Brain pericyte (primary cell): ENCODE measurements at regions not wholly inside any gene's neighbourhood (a gene's known extent, or its start where the extent isn't known, plus 50 kb on each side); places are given as distances from the start of the nearest gene placed in this dataset.

Experiments
- DNase-seq: peaks from one replicate; pipeline ENCODE4 v3.0.0-alpha.2; 2012; ENCODE audit warnings: low read depth, low spot score

DNA sequence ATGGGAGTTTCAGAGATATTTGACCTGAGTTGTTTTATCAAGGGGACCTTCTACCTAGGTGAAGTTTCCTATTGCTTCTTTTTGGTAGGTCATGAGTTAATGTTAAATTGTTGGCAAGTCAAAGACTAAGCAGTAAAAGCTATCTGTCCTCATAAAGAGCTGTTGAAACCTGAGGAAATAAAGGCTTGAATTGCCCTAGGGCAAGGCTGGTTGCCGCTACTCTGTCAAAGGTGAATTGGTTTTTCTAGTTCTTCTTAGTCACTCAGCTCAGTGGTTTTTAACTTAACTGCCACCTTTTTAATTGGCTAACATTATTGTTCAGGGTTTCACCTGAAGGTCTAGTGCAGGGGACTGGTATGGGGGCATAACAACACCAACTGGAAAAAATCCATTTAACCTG, 441.6 kb upstream of the FBXO33 start:
- no peak for DNase-seq

DNA sequence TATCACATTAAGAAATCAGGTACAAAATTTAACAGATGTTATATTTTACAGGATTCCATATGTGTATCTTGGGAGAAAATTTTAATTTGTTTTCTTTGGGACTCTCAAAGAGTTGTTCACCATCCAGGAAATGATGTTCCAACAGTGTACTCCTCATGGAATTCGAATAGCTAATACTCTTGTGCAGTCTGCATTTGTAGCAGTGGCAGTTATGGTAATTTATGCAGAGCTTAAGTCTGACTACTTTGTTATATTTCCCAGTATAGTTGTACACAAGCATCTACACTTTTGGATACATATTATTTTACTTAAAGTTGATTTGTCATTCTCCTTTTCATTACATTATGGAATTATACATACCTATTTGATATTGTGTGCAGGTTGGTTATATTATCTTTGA, 436.7 kb upstream of the FBXO33 start:
- DNase-seq: no peak

DNA sequence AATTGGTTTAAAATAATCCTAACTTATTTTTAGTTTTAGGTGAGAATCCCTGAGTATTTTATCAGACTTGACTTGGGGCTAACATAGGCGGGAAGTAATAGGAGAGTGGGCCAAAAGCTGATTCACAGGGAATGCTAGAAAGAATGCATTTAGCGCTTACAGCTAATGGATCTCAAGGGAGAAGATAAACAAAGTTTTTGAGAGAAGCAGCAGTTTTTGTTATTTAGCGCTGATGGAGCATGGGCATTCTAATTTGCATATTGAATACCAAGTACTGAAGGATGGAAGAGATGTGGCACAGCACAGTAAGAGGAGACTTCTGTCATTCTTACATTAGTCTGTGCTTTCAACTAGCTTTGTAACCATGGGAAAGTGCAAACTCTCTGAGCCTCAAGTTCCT, 436.0 kb upstream of the FBXO33 start:
- no peak for DNase-seq

DNA sequence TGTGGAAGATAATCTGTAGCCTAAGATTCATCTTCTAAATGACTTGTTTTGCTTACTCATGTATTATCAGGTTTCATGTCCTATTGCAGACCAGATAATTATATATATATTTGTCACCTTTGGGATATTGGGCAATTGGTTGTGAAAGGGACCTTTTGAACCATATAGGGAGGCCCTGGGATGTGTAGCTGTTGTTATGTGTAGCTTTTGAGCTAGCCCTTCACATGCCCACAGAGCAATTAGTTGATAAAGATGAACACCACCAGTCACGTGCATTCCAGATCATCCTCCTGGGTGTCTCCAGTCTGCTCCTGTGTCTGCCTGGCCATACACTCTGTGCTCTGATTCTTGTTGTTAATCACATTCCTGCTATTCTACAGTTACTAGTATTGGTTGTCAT, 431.2 kb upstream of the FBXO33 start:
- no peak for DNase-seq

DNA sequence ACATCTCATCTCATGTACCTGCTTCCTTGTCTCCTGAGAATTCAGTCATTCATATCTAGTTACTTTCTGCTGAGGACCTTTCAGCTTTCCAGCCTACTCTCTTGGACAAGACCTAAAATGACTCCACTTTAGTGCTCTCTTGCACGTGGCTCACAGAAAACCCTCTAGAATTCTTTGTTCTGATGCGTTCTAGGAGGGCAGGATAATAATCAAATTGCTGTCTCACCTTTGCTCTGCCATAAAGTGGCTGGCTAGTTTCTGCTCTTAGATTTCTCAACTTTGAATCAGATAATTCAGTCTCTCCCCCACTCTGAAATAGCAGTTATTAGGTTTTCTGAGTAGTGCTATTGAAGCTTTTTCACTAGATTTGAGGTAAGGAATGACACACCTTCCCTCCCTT, 429.5 kb upstream of the FBXO33 start:
- no peak for DNase-seq

DNA sequence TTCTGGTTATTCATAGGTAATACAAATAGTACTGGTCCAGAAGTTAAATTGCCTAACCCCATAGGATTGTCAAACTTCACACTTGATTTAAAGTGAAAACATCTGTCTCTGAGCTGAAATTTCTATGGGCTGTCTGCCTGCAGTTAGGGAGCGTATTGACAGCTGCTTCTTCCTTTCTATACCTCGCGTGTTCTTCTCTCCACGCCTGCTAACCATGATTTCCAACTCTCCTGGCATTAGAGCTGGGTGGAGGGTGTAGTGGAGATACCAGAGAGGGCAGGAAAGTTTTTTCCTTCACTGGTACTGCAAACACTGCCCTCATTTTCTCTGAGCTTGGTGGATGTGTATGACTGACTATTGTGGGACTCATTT, 429.0 kb upstream of the FBXO33 start:
- DNase-seq: no peak

DNA sequence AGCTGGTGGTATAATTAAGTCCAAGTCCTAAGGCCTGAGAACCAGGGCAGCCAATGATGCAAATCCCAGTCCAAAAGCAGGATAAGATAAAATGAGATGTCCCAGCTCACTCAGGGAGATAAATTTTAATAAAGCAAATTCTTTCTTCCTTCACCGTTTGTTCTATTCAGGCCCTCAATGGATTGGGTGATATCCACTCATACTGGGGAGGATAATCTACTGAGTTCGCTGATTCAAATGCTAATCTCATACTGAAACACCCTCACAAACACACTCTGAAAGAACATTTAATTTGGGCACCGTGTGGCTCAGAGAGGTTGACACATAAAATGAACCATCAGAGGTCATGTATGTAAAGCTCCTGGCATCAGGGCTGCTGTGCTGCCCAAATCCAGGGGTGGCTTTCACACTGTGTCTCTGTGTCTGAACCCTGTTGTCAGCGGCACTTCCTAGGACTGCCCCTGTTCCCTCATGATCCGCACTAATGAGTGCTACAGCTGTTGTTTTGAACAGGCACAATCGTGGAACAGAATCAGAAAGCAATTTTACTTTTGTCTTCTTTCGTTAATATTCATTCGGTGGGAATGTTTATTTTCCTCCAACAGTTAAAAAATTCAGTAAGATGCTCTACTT, 428.5 kb upstream of the FBXO33 start:
- no peak for DNase-seq

DNA sequence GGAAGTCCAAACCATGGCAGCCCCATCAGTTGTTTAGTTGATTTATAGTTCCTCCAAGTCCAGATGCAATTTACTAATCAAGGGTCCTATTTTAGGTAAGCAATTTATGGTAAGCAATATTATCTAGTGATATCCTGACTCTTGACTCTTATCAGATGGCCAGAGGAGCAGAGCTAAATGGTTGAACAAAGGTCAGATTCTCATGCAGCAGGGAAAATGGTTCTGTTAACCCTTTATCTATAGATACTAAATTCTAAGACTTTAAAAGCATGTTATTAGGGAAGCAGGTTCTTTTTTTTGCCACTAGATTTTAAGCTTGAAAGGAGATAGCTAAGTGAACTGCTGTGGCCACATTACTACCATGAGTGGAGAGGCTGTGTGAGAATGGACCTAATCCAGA, 427.1 kb upstream of the FBXO33 start:
- no peak for DNase-seq

DNA sequence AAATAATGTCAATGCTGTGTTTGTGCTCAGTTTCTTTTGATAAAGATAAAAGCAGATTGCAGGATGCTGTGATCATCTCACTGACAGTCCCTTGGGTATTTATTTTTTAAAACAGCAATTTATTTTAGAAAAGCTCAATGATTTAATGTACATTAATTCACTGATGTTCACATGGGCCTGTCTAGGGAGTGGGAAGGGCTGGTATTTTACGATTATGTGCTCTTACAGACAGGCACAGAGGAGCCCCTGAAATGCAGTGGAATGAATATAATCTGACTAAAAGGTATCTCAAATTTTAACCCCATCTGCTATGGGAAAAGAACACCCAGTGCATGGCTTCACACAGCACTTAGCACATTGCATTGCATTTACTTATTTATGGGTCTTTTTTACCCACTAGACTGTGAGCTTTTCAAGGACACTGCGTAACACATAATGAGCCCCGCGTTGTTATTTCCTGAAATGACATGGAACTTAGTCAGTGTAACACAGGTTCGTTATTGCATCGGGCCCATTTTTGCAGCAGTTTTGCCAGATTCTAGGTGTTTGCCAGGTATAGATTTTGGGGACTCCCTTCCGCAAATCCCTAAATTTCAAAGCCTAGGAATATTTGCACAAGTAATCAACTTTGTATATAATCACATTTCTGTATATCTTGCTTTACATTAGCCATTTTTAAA, 425.3 kb upstream of the FBXO33 start:
- no peak for DNase-seq

DNA sequence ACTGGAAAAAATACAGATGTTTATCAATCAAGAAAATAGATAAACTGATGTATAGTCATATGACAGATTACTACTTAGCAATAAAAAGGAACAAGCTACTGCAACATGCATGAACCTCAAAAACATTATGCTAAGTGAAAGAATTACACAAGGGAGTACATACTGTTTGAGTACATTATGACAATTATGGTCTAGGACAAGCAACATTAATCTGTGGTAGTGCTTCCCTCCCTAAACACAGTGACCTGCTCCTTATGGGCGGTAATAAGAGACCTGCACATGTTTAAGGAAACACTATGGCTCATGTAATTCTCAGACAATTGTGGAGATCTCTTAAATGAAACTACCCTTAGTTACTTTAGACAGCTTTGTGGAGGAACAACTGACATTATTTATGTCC, 421.2 kb upstream of the FBXO33 start:
- no peak for DNase-seq

DNA sequence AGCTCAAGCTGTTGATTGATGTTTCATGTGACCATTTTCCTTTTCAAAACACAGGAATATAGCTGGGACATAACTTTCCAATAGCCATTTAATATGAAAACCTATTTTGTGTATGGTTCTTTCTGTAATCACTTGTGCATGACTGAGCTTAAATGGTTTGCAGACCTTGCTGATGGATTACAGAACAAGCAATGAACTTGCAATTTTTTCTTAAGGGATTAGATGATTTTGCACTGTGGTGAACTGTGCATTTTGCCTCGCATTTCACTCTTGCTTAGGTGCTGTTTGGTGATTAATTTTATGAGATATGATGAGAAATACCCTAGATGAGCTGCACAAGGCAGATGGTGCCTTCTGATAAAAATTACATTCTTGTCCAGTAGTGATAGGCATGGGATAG, 419.0 kb upstream of the FBXO33 start:
- no peak for DNase-seq

DNA sequence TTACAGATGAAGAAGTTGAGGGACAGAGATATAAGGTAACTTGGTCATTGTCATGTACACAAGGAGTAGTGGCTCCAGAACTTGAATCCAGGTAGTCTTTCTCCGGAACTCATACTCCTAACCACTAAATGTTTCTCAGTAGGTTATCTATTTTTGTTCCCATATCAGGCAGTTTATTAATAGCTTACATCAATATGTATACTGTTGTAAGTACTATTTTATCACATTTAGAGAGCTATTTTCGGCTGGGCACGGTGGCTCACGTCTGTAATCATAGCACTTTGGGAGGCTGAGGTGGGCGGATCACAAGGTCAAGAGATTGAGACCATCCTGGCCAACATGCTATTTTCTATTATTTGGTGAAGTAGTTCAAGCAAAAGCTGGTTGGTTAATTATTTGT, 415.6 kb upstream of the FBXO33 start:
- no peak for DNase-seq

DNA sequence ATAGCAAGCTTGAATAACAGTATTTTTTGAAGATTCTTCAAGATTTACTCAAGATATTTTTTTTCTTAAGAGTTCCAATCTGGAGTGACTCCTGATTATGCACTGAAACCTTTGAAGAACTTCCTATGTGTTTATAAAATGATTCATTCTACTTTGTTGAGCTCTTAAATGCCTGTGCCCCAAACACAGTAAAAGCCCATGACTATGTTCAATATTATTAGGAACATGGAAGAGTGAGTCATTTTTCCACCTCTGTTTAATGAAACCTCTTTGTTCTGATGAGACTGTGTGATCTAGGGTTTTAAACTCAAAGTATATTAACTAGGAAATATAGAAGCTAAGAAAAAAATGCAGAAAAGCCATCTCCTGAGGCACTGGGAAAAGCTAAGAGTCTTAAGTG, 415.0 kb upstream of the FBXO33 start:
- DNase-seq: no peak

DNA sequence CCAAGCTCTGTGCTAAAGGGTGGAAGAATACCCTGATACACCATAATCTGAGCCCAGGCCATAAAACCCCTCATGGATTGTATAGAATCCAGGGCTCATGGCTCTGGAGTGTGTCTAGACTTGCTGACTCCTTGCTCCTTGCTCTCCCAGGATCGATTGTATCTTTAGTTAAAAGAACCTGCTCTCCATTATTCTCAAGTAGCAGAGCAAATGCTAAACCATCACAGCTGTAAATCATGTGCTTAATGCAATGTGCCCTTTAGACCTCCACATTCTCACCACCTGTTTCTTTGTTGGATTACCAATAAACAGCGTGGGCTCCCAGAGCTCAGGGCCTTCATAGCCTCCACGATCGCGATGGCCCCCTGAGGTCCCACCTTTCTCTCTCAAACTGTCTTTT, 411.6 kb upstream of the FBXO33 start:
- no peak for DNase-seq

DNA sequence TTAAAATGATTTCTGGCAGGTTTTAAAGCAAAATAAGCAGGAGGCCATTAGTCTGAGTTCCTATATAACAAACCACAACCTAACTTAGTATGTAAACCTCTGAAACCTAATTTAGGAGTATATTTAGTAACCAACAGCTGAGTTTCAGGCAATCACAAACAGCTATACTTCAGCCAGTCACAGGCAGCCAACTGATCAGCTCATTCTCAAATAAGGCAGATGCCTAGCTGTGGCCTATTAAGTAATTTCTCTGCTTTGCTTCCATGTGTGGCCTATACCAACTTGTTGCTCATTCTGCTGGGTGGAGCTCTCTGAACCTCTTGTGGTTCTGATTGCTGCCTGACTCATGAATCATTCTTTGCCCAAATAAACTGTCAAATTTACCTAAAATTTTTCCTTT, 408.9 kb upstream of the FBXO33 start:
- no peak for DNase-seq

DNA sequence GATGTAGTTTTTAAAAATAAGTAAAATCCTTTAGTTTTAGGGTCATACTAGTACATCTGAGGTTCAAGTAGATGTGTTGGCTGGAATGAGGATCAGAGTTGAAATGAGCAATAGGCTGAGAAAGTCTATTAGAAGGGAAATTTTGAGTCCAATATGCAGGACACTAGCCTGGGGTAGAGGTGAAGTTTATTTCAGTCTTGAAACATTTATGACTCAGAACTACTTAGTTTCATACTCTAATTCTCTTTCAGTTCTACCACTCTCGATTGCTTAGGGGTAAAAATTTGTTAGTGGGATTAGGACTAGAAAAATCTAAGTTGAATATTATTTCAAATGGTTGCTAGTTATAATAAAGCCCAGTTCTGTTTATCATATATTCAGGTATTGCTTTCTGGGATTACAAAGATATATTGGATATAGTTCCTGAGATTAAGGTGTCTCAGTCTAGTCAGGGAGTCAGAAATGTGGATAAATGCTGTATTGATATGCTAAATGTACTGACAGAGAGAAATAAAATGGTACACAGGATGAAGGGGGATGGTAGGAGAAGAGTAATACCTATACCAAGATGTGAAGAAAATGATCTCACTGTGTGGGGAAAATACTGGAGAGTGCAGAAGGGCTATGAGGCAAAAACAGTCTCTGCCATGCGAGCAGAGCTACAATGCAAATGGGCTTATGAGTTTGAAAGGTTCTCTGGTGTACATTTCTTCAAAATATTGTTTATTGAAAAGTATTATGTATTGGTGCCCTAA, 395.8 kb upstream of the FBXO33 start:
- DNase-seq: no peak

DNA sequence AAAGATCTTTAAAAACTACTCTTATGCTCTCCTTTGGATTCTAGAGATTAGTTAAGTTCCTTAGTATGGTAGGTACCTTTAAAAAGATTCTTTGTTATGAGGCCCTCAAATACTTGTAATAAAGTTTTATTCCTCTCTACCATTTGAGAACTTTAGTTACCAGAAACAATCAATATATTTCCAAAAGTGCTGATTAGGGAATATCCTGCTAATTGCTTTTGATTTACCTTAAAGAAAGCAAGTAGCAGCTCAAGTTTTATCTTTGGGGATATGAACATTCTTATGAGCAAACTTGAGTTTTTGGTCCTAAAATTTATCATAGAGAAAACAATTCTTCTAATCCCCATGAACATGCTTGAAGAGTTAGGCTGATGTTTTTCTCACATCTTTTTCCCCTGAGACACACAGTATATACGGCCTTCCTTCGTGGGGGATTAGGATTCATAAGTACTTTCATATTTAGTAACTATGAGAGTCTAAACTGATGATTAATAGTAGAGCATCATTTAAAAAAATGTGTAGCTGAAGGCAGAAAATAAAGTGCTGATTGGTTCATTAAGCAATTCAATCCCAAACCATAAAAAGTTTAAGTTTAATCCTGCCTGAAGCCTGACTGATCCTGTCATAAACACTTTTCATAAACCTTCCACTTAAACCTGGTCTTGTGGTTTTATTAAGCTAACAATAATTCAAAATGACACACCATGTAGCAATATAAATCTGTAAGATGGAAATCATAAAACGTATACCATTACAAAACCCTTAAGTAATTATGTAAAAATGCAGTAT, 380.5 kb upstream of the FBXO33 start:
- DNase-seq: no peak

DNA sequence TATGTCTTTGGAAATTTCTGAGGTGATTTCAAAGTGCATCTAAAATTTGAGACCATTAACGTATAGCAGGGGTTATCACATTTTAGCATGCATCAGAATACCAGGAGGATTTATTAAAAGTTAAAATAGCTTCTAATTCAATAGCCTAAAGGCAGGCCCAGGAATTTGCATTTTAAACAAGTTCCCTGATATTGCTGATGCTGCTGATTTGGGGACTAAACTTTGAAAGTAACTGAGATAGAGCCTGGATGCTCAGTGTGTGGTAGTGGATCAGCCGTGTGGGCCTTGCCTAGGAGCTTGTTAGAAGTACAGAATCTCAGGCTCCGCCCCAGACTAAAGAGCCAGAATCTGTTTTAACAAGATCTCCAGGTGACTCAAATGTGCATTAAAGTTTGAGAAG, 375.0 kb upstream of the FBXO33 start:
- no peak for DNase-seq

DNA sequence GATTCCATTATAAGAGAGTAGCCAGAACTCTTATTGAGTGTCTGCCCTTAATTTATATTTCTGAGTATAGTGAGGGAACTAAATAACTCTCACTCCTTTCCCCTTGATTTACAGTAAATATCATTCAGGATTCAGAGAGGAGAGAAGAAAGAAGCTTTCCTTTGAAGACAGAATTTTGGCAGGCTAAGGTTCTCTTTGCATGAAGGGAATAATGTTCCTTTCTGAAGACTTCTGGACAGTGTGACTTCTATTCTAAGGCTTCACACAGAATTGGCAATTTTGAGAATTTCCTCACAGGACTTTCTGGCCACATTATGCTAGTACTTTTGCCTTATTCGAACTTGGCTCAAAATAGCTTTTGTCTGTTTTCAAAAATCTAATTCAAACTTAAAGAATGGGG, 352.2 kb upstream of the FBXO33 start:
- no peak for DNase-seq

DNA sequence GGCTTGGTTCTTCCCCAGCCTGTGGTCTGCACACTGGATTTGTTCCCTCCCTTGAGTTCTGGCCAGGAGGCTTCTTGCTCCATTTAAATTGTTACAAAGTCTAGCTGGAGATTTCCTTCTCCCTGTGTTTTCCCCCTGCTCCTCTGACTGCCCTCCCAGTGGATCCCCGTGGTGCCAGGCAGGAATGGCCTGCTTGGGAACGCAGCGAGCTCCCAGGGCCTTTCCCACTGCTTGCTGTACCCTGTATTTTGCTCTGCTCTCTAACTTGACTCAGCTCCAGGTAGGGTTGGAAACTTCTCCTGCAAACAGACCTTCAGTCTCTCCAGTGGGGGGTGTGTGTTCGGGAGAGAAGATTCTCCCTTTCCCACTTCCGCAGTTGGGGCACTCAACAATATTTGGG, 349.2 kb upstream of the FBXO33 start:
- no peak for DNase-seq

DNA sequence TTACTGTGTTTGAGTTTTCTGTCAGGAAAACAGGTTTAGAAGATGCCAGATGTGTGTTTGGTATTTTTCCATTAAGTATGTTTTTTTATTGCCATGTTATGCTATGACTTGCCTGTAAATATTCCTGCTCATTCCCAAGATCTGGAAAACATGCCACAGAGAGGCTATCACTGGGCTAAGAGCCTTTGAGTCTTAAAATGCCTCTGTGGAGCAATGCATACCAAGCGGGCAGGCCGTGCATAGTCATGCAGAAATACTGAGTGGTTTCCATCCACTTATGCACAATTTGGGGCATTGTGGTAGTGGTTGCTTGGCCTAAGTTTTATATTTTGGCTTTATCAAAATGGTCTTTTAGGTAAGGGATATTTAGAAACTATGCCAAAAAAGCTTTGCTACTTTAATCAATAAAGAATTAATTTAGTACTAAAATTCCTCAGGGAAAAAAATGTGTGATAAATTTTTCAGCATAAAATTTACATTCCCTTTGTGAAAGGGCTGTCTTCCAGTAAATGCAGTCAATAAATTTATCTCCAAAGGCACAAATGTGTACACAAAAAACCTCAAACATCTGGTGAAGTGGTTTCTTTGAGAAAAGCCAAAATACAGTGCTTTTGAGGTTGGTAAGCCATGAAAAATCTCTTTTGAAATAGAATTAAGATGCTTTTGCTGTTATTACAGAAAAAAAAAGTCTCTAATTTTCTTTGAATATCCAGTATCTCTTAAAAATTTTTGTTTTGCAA, 341.3 kb upstream of the FBXO33 start:
- no peak for DNase-seq

DNA sequence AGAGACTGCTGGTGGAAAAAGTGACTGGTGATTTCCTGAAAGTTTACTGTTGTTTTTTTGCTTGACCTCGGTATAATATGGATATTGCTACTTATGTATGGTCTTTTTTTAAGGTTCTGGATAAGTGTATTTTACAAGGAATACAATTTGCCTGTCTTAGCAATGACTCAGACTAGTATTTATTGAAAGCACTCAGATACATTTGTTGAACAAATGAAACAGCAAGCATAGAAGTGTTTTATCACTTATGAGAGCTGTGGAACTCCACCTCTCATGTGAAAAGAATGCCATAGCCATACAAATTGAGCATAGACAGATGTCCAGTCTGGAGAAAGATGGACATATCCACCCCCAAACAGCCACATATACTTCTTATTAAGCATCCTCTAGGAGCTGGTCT, 340.4 kb upstream of the FBXO33 start:
- DNase-seq: no peak
